SK-N-SH (cell line): ENCODE measurements at regions not wholly inside any gene's neighbourhood (a gene's known extent, or its start where the extent isn't known, plus 50 kb on each side); places are given as distances from the start of the nearest gene placed in this dataset.

ENCODE experiments used
- CTCF ChIP-seq: fragments of 200-600 bp; sonication (generic); IDR thresholded peaks from 2 replicates; pipeline ENCODE4 v1.6.1; 2017; ENCODE audit warnings: antibody characterized with exemption, mild to moderate bottlenecking, moderate library complexity
- EZH2phosphoT487 ChIP-seq: fragments of 200-600 bp; sonication (generic); IDR thresholded peaks from 2 replicates; pipeline ENCODE4 v1.6.1; 2017; ENCODE audit warnings: low read depth, mixed run types, mild to moderate bottlenecking, antibody characterized with exemption, moderate library complexity, borderline replicate concordance
- FOXM1 ChIP-seq: IDR thresholded peaks from 2 replicates; pipeline ENCODE4 v1.4.0; 2012; ENCODE audit warnings: low read depth, mild to moderate bottlenecking
- GABPA ChIP-seq: IDR thresholded peaks from 2 replicates; pipeline ENCODE4 v1.4.0; 2012; ENCODE audit warnings: low read depth, mild to moderate bottlenecking
- MEF2A ChIP-seq: IDR thresholded peaks from 2 replicates; pipeline ENCODE4 v1.4.0; 2012; ENCODE audit warnings: low read depth, borderline replicate concordance
- POLR2AphosphoS5 ChIP-seq: IDR thresholded peaks from 2 replicates; pipeline ENCODE4 v1.6.1; 2012; ENCODE audit warnings: low read depth, low read length
- RAD21 ChIP-seq: IDR thresholded peaks from 2 replicates; pipeline ENCODE4 v1.6.1; 2012; ENCODE audit warnings: mild to moderate bottlenecking, low read length
- RCOR1 ChIP-seq: fragments of 150-350 bp; IDR thresholded peaks from 2 replicates; pipeline ENCODE4 v1.6.1; 2017; ENCODE audit warnings: antibody characterized with exemption, low read length
- REST ChIP-seq: IDR thresholded peaks from 2 replicates; pipeline ENCODE4 v1.6.1; 2012; ENCODE audit warnings: mild to moderate bottlenecking, low read depth, low read length, moderate library complexity
- SIN3A ChIP-seq: IDR thresholded peaks from 2 replicates; pipeline ENCODE4 v1.6.1; 2012; ENCODE audit warnings: low read depth, mild to moderate bottlenecking, low read length, moderate library complexity, borderline replicate concordance
- TEAD4 ChIP-seq: IDR thresholded peaks from 2 replicates; pipeline ENCODE4 v1.4.0; 2012; ENCODE audit warnings: mild to moderate bottlenecking, borderline replicate concordance; ENCODE audit not compliant: insufficient read depth
- ZBTB33 ChIP-seq: IDR thresholded peaks from 2 replicates; pipeline ENCODE4 v1.4.0; 2012; ENCODE audit warnings: low read depth, borderline replicate concordance

GRCh38 chr2:52828112-52828511 lies 939.5 kb upstream of the CHAC2 start:
- TF ChIP-seq POLR2AphosphoS5 (no peak), FOXM1 (no peak), CTCF (no peak), SIN3A (no peak), TEAD4 (no peak), EZH2phosphoT487 (no peak), RAD21 (no peak), GABPA (no peak), ZBTB33 (no peak), RCOR1 (no peak), REST (no peak), MEF2A (no peak)
